ENCODE measurements at regions not wholly inside any gene's neighbourhood (a gene's known extent, or its start where the extent isn't known, plus 50 kb on each side); places are given as distances from the start of the nearest gene placed in this dataset.

GRCh38 chr4:112847781-112848180, 201.7 kb upstream of the ANK2 start:
- DNase-seq (ENCODE audit: low spot score) = no peak

GRCh38 chr4:112848911-112849310, 200.5 kb upstream of the ANK2 start:
- no peak for DNase-seq (ENCODE audit: low spot score)

- DNase-seq (ENCODE audit: low spot score) = no peak
Observed at GRCh38 chr4:112852601-112853000, 196.9 kb upstream of the ANK2 start.

GRCh38 chr4:112853662-112854256, 195.7 kb upstream of the ANK2 start:
- no peak for DNase-seq (ENCODE audit: low spot score)

GRCh38 chr4:112854420-112854819, 195.0 kb upstream of the ANK2 start:
- no peak for DNase-seq (ENCODE audit: low spot score)

GRCh38 chr4:112855058-112855457, 194.4 kb upstream of the ANK2 start:
- no peak for DNase-seq (ENCODE audit: low spot score)

- peak; percentile 80 for DNase-seq (ENCODE audit: low spot score)
Observed at GRCh38 chr4:112857461-112857860, 192.0 kb upstream of the ANK2 start.

GRCh38 chr4:112858751-112859150, 190.7 kb upstream of the ANK2 start:
- no peak for DNase-seq (ENCODE audit: low spot score)

GRCh38 chr4:112859456-112860184, 189.8 kb upstream of the ANK2 start:
- no peak for DNase-seq (ENCODE audit: low spot score)

- no peak for DNase-seq (ENCODE audit: low spot score)
Observed at GRCh38 chr4:112860830-112861690, 188.4 kb upstream of the ANK2 start.

GRCh38 chr4:112861691-112862674, 187.5 kb upstream of the ANK2 start:
- no peak for DNase-seq (ENCODE audit: low spot score)

GRCh38 chr4:112865443-112865842, 184.0 kb upstream of the ANK2 start:
- DNase-seq (ENCODE audit: low spot score) = no peak

GRCh38 chr4:112876316-112876715, 173.1 kb upstream of the ANK2 start:
- no peak for DNase-seq (ENCODE audit: low spot score)

- no peak for DNase-seq (ENCODE audit: low spot score)
Observed at GRCh38 chr4:112881842-112882241, 167.6 kb upstream of the ANK2 start.

- DNase-seq (ENCODE audit: low spot score) = no peak
Observed at GRCh38 chr4:112882286-112882685, 167.2 kb upstream of the ANK2 start.

- DNase-seq (ENCODE audit: low spot score) = no peak
Observed at GRCh38 chr4:112884406-112884805, 165.0 kb upstream of the ANK2 start.

- no peak for DNase-seq (ENCODE audit: low spot score)
Observed at GRCh38 chr4:112885897-112886296, 163.6 kb upstream of the ANK2 start.

GRCh38 chr4:112888622-112889021, 160.8 kb upstream of the ANK2 start:
- DNase-seq (ENCODE audit: low spot score) = no peak

- no peak for DNase-seq (ENCODE audit: low spot score)
Observed at GRCh38 chr4:112889199-112889598, 160.3 kb upstream of the ANK2 start.

- DNase-seq (ENCODE audit: low spot score) = no peak
Observed at GRCh38 chr4:112889619-112890527, 159.6 kb upstream of the ANK2 start.

- DNase-seq (ENCODE audit: low spot score) = no peak
Observed at GRCh38 chr4:112894480-112894879, 155.0 kb upstream of the ANK2 start.

Measured in hepatic stellate cell (primary cell).